NCI-H128 (cell line): ENCODE measurements at regions not wholly inside any gene's neighbourhood (a gene's known extent, or its start where the extent isn't known, plus 50 kb on each side); places are given as distances from the start of the nearest gene placed in this dataset.
"Not testable (repeated sequence)": the region's sequence is repeated elsewhere in the genome, so short reads cannot be mapped to it uniquely, and the experiment has no call there.

Experiments
- DNase-seq: peaks from one replicate; lab custom pipeline; 2025; ENCODE audit not compliant: unreplicated experiment; lab: John Stamatoyannopoulos, UW

- no peak for DNase-seq
Observed at GRCh38 chr16:87042551-87043230, 274.5 kb downstream of the C16orf95 start.

DNA sequence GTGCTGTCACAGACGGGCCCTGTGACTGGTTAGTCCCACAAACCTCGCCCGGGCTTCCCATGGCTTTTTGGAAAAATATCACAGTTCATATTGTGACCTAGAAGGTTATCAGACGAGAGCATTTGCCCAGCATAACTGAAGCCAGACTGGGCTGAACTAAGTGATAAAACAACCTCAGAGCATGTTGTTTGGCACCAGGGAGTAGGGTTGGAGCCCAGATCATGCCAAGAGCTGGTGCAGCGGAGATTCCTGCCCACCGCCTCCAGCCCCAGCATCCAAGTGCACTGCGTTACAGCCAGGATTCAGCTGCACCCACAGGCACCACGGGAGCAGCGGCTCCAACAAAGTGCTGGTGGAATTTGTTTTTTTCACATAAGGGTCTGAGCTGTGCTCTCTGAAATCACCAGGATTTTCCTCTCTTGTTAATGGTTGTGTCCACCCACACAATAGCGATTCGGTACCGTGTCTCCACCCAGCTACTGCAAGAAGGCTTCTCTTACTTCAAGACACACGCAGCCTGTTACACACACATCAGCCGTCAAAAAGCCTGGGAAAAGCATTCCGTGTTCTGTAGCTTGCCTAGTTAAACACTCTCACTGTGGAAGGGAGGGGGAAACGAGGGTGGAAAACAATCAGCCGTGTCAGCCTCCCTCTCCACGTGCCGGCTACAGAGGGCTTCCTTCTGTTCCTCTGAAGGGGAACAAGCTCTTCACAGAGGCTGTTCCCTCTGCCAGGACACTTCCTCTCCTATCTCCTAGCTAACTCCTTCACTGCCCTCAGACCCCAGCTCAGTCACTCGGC is 273.8 kb downstream of the C16orf95 start:
- no peak for DNase-seq

GRCh38 chr16:87044032-87044382 is 273.2 kb downstream of the C16orf95 start:
- no peak for DNase-seq

GRCh38 chr16:87044829-87045228 is 272.4 kb downstream of the C16orf95 start:
- no peak for DNase-seq

DNA sequence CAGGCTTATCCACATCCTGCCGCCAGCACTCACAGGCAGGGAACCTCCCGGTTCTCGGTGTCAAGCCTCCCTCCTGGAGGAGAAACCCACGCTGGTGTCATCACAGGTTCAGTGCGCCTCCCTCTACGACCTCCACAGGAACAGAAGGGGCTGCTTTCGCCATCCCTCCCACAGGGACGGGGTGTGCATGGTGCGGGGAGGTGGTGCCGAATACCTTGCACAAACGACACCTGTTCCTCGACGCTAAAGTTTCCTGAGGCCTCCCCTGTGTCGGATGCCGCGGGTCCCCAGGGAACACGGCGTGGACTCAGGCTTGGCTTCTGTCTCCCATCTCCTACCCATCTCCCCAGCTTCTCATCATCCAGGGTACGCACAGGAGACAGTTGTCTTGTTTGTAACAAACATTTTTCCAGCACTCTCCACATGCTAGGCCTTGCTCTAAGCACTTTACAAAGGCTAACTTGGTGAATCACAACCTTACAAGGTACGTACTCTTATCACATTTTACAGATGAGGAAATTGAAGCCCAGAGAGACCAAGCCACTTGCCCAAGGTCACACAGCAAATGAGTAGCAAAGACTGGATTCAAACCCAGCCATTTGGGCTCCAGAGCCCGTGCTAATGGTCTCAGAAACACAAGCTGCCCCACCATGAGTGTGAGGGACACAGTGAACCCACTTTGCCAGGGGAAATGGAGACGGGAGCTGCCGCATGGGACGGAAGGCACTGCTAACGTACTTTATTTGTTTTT is 271.6 kb downstream of the C16orf95 start:
- DNase-seq, result no peak

DNA sequence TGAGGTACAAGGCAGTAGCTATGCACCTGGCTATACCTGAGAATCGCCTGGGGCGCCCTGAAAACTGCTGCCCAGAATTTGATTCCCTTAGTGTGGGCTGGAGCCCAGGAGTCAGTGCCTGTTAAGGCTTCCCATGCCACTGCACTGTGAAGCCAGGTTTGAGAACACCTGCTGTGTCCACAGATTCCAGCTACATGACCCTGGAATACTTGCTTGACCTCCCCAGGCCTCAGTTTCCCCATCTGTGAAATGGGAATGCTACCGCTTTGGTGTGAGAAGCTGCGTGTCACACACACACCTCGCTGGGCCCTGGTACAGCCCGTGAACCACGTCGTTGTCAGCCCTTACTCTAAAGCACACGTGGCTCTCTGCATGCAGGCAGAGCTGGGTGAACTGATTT is 271.0 kb downstream of the C16orf95 start:
- no peak for DNase-seq

DNA sequence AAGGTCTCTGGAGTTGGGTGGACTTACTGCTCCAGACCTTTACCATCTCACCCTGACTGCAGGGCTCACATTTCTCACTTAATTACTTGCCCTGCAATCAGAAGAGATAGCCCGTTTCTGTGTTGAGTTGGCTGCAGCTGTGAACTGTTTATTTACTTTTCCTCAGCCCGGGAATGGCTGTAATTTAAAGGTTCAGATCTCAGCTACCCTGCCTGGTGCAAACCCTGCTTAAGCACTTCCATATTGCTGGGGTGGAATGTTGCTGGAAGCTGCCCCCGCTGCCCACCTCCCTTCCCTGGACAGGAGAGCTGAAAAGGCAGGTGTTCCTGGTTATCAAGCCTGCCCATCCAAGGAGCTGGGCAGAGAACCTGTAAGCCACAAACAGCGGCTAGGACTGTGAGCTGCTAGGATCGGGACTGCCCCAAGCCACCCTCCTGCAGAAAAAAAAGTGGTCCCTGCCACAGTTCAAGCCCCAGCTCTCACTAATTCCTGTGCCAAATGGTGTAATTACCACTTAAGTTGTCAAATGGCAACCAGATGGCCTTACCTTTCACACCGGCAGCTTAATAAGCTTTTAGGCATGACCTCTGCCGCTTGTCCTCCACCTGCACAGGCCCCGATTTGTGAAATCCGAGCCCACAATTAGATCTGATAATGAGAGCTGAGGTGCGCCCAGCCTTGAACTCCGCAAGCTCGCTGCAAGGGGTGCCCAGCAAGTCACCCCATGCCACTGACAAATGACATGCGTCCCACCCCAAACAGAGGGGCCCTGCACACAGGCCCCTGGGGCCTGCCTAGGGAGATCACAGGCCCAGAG is 269.8 kb downstream of the C16orf95 start:
- DNase-seq, result no peak

DNA sequence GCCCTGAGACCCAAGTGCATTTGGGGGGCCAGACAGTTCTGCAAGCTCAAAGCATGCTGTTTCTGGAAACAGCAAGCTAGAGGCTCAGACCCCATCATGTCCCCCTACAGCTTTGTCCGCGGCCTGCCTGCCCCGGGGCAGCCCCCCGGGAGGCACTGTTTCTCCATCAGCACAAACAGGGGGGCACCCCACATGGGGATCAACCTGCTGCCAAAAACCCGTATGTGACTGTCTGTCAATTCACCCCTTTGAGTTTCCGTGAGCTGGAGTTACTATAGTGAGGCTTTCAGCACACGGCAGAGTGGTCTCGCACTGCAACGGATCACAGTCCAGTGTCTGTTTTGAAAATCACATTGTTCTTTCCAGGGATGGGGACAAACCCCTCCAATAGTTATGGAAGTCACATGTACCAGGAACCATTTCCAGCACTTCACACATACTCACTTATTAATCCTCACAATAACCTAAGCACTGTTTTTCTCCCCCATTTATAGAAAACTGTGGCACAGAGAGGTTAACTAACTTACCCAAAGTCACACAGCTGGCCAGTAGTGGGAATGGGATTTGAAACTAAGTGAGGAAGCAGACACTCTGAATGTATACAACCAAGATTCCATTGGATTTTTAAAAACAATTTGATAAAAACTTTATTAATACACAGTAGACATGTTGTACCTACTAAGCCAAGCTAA is 269.0 kb downstream of the C16orf95 start:
- DNase-seq, result no peak

- DNase-seq, result no peak
Observed at GRCh38 chr16:87048730-87049115, 268.5 kb downstream of the C16orf95 start.

DNA sequence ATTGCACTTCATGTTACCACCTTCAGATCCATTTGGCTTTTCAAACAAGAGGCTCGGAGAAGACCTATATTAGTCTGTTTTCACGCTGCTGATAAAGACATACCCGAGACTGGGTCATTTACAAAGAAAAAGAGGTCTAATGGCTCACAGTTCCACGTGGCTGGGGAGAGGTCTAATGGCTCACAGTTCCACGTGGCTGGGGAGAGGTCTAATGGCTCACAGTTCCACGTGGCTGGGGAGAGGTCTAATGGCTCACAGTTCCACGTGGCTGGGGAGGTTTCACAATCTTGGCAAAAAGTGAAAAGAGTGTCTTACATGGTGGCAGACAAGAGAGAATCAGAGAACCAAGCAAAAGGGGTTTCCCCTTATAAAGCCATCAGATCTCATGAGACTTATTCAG is 268.0 kb downstream of the C16orf95 start:
- not testable (repeated sequence) for DNase-seq

DNA sequence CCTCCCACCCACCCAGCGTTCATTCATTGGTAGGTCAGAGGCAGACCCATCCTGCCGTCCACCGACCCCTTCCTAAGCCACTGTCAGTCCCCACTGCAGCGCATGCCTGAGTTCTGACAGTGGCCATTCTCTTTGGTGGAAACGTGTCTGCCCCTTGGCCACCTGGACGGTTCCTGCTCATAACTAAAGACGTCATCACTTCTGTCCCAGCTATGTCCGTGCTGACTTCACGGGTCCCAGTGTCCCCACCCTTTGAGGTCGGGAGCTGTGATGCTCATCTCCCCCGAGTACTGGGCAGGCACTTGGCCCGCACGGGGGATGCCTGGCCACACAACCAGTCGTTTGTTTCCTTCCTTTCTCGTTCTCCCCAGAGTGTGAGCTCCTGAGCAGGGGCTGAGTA is 267.1 kb downstream of the C16orf95 start:
- DNase-seq, result no peak

DNA sequence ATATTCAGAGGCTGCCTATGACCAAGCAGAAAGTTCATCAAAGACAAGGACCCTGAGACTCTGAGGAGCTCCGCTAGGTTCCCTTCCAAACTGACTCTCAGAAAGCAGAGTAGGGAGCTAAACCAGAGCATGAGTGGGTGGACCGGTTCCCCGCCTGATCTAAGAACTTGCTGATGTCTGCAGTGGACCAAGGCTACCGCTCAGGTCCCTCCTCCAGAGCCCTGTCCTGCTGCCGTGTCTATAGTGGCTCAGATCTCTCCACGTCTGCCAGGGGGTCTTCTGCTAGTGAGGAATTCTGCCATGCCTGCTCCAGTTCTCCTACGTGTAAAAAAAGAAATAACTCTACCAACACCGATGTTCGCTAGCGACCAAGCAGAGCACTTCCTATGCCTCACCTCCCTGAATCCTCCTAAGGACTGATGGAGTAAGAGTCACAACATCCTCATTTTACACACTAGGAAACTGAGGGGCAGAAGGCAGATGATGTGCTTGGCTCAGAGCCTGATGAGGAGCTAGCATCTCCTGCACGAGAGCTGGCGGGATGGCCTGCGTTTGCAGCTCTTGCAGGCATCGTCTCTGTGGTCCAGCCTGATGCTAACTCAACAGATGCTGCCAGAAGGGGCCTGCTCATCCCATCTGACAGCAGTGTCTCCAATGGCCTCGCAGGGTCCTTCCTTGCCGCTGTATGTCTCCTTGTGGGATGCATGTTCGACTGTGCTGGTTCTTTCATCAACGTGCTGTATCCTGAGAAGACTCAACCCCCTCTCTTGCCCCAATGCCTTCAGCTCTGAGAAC is 265.5 kb downstream of the C16orf95 start:
- no peak for DNase-seq

DNA sequence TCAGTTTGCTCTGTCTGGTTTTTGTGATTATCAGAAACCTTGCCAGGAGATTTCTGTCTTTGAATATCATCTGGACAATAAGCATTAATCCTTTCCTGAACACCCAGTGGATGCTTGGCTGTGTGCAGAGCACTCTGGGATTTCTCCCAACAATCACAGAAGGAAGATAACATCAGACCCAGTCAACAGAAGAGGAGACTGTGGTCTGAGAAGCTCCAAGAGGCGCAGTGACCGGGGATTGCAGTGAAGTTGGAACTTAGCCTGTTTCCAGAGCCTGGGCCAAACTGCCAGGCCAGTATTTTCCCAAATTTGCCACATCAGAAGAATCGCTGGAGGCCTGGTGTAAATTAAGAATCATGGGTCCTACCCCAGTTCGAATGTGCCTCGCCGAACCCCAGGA is 264.7 kb downstream of the C16orf95 start:
- DNase-seq, result no peak

GRCh38 chr16:87053016-87053982 is 263.9 kb downstream of the C16orf95 start:
- no peak for DNase-seq

- no peak for DNase-seq
Observed at GRCh38 chr16:87054154-87054553, 263.0 kb downstream of the C16orf95 start.

- DNase-seq, result no peak
Observed at GRCh38 chr16:87054856-87055255, 262.3 kb downstream of the C16orf95 start.

- no peak for DNase-seq
Observed at GRCh38 chr16:87056083-87056482, 261.1 kb downstream of the C16orf95 start.

GRCh38 chr16:87056551-87056950 is 260.6 kb downstream of the C16orf95 start:
- DNase-seq, result no peak
